ENCODE measurements at regions not wholly inside any gene's neighbourhood (a gene's known extent, or its start where the extent isn't known, plus 50 kb on each side); places are given as distances from the start of the nearest gene placed in this dataset.
"Not testable (repeated sequence)": the region's sequence is repeated elsewhere in the genome, so short reads cannot be mapped to it uniquely, and the experiment has no call there.

DNA sequence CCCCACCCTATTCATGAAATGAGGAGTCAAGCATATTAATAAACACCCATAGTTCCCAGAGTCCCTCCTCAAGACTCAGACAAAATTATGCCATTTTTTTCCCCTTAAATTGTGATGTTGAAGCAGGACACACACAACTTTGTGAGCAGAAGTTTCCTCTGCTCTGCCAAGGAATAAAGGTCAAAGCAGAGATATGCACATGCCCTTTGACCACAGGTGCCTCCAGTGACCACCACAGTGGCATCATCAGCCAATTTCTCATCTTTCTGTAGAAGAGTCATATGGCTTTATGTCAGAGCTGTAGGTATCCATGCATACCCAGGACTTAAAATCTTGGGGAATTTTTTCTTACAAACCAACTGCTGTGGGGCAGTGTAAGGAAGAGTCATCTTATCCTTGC is 304.4 kb upstream of the GADL1 start:
- Histone ChIP-seq H3K9me3 (ENCODE audit: insufficient read depth, low read depth, low read length) (no peaks in the 10 kb centered on the region), H3K4me3 (ENCODE audit: low read length, poor library complexity, severe bottlenecking) (no peak overlapping the region), H3K9ac (ENCODE audit: low read depth, low read length, poor library complexity, severe bottlenecking) (no peak overlapping the region), H3K27me3 (ENCODE audit: insufficient read depth, low read length, poor library complexity, severe bottlenecking) (no peaks in the 10 kb centered on the region), H3K9me2 (replicated peaks; ENCODE audit: low read depth, low read length) (no peaks in the 10 kb centered on the region), H2AFZ (ENCODE audit: low read length) (no peak overlapping the region), H3K4me2 (ENCODE audit: low read depth, low read length, poor library complexity, severe bottlenecking) (no peak overlapping the region), H3K4me1 (ENCODE audit: insufficient read depth, low read length, poor library complexity, severe bottlenecking) (no peaks in the 10 kb centered on the region), H3K79me2 (ENCODE audit: insufficient read depth, low read length) (no peaks in the 10 kb centered on the region), H4K20me1 (ENCODE audit: insufficient read depth, low read length, poor library complexity, severe bottlenecking) (no peaks in the 10 kb centered on the region), H3K36me3 (ENCODE audit: insufficient read depth, low read length) (no peaks in the 10 kb centered on the region), H3F3A (ENCODE audit: low read depth) (no peaks in the 10 kb centered on the region)
- TF ChIP-seq EZH2phosphoT487 (IDR thresholded peaks at IDR 0.05; ENCODE audit: borderline replicate concordance) = no peak
- TF ChIP-seq, protein P1, sequence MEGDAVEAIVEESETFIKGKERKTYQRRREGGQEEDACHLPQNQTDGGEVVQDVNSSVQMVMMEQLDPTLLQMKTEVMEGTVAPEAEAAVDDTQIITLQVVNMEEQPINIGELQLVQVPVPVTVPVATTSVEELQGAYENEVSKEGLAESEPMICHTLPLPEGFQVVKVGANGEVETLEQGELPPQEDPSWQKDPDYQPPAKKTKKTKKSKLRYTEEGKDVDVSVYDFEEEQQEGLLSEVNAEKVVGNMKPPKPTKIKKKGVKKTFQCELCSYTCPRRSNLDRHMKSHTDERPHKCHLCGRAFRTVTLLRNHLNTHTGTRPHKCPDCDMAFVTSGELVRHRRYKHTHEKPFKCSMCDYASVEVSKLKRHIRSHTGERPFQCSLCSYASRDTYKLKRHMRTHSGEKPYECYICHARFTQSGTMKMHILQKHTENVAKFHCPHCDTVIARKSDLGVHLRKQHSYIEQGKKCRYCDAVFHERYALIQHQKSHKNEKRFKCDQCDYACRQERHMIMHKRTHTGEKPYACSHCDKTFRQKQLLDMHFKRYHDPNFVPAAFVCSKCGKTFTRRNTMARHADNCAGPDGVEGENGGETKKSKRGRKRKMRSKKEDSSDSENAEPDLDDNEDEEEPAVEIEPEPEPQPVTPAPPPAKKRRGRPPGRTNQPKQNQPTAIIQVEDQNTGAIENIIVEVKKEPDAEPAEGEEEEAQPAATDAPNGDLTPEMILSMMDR (conservative IDR thresholded peaks at IDR 0.05; ENCODE audit: low read length) = no peak

DNA sequence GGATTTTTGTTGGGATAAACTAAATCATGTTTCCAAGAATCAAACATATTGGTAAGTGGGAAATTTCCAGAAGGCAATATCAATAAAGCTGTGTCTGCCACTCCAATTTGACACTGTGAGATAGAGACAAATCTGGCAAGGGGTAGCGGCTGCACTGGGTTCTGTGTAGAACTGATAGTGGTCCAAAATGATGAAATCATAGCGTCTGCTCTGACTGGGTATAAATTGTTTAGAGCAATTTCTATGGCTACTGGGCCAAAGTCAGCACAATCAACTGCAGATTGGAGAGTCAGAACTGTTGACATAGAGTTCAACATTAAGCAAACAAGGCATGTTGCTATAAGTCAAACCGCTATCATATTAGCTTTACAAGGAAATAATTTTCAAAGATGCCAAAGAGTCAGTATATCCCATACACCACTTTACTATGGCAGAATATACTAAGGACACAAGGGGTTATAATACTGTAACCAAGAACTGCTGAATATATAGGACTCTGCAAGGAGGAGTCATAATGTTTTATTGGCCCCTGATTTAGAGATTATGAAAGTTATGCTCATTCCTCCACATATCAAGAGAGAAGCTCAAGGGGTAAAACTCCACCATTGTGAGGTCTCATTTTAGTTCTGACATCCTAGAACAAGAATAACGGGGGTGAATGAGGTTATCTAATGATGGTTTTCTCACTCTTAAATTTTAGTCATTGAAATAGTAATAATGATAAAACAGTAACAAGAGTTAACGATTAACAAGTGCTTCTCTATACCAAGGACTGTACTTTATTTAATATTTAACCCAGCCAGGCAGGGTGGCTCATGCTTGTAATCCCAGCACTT is 309.7 kb upstream of the GADL1 start:
- no peaks in the 10 kb centered on the region for H3K27me3 ChIP-seq (ENCODE audit: insufficient read depth, low read length, poor library complexity, severe bottlenecking)
- TF ChIP-seq, protein P1 (conservative IDR thresholded peaks at IDR 0.05; ENCODE audit: low read length) = no peak
- no peak overlapping the region for H3K4me3 ChIP-seq (ENCODE audit: low read length, poor library complexity, severe bottlenecking)
- H3K9ac ChIP-seq (ENCODE audit: low read depth, low read length, poor library complexity, severe bottlenecking) = no peak overlapping the region
- H3K9me3 ChIP-seq (ENCODE audit: insufficient read depth, low read depth, low read length) = peaks cover 3% of the 10 kb centered on the region
- H4K20me1 ChIP-seq (ENCODE audit: insufficient read depth, low read length, poor library complexity, severe bottlenecking) = no peaks in the 10 kb centered on the region
- no peak overlapping the region for H2AFZ ChIP-seq (ENCODE audit: low read length)
- H3K4me2 ChIP-seq (ENCODE audit: low read depth, low read length, poor library complexity, severe bottlenecking) = no peak overlapping the region
- no peaks in the 10 kb centered on the region for H3K36me3 ChIP-seq (ENCODE audit: insufficient read depth, low read length)
- peaks cover 4% of the 10 kb centered on the region for H3K79me2 ChIP-seq (ENCODE audit: insufficient read depth, low read length)
- no peaks in the 10 kb centered on the region for H3F3A ChIP-seq (ENCODE audit: low read depth)
- no peaks in the 10 kb centered on the region for H3K4me1 ChIP-seq (ENCODE audit: insufficient read depth, low read length, poor library complexity, severe bottlenecking)
- H3K9me2 ChIP-seq (replicated peaks; ENCODE audit: low read depth, low read length) = no peaks in the 10 kb centered on the region

DNA sequence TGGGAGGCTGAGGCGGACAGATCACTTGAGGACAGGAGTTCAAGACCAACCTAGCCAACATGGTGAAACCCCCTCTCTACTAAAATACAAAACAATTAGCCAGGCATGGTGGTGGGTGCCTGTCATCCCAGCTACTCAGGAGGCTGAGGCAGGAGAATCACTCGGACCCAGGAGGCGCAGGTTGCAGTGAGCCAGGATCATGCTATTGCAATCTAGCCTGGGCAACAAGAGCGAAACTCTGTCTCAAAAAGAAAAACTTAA is 310.3 kb upstream of the GADL1 start:
- not testable (repeated sequence) for H3K36me3 ChIP-seq (ENCODE audit: insufficient read depth, low read length); H4K20me1 ChIP-seq (ENCODE audit: insufficient read depth, low read length, poor library complexity, severe bottlenecking); H3K4me2 ChIP-seq (ENCODE audit: low read depth, low read length, poor library complexity, severe bottlenecking); H3K27me3 ChIP-seq (ENCODE audit: insufficient read depth, low read length, poor library complexity, severe bottlenecking); H2AFZ ChIP-seq (ENCODE audit: low read length); H3K79me2 ChIP-seq (ENCODE audit: insufficient read depth, low read length); H3K4me1 ChIP-seq (ENCODE audit: insufficient read depth, low read length, poor library complexity, severe bottlenecking); H3K9me3 ChIP-seq (ENCODE audit: insufficient read depth, low read depth, low read length); H3K9me2 ChIP-seq (replicated peaks; ENCODE audit: low read depth, low read length); H3F3A ChIP-seq (ENCODE audit: low read depth); H3K9ac ChIP-seq (ENCODE audit: low read depth, low read length, poor library complexity, severe bottlenecking); H3K4me3 ChIP-seq (ENCODE audit: low read length, poor library complexity, severe bottlenecking)

DNA sequence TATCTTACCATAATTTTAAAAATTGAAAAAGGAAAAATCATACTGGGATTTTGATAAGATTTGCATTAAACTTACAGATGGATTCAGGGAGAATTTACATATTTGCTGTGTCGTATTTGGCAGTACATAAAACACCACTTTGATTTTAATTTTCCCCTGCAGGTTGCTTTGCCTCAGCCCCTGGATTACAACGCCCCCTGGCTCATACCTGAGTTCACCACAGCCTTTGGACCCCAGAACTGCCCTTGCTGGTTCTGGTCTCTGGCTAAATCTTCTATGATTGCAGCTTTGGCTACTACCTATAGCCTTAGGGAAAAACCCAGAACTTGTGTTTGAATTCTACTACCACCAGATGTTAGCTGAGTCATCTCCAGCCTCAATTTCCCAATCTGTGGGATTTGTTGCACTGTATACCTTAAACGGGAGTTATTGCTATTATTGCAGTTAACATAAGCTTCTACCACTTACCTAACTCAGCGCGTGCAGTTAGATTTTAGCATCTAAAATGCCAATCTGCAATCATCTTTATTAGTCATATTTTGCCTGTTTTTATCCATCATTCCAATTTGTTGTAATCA is 315.7 kb upstream of the GADL1 start:
- Histone ChIP-seq H3K79me2 (ENCODE audit: insufficient read depth, low read length) (peaks cover 53% of the 10 kb centered on the region), H3K9me3 (ENCODE audit: insufficient read depth, low read depth, low read length) (peaks cover 3% of the 10 kb centered on the region), H3K9ac (ENCODE audit: low read depth, low read length, poor library complexity, severe bottlenecking) (peak overlapping the region; percentile 84), H2AFZ (ENCODE audit: low read length) (no peak overlapping the region), H3K27me3 (ENCODE audit: insufficient read depth, low read length, poor library complexity, severe bottlenecking) (no peaks in the 10 kb centered on the region), H3K9me2 (replicated peaks; ENCODE audit: low read depth, low read length) (no peaks in the 10 kb centered on the region), H3K4me3 (ENCODE audit: low read length, poor library complexity, severe bottlenecking) (no peak overlapping the region), H3K36me3 (ENCODE audit: insufficient read depth, low read length) (no peaks in the 10 kb centered on the region), H3K4me1 (ENCODE audit: insufficient read depth, low read length, poor library complexity, severe bottlenecking) (peaks cover 49% of the 10 kb centered on the region), H3F3A (ENCODE audit: low read depth) (peaks cover 22% of the 10 kb centered on the region), H4K20me1 (ENCODE audit: insufficient read depth, low read length, poor library complexity, severe bottlenecking) (no peaks in the 10 kb centered on the region), H3K4me2 (ENCODE audit: low read depth, low read length, poor library complexity, severe bottlenecking) (peak overlapping the region; percentile 72)
- TF ChIP-seq EZH2phosphoT487 (IDR thresholded peaks at IDR 0.05; ENCODE audit: borderline replicate concordance) = no peak
- TF ChIP-seq, protein P1 (conservative IDR thresholded peaks at IDR 0.05; ENCODE audit: low read length) = peak; percentile 72

Measured in Loucy (cell line).